HS-5 (cell line): ENCODE measurements at regions not wholly inside any gene's neighbourhood (a gene's known extent, or its start where the extent isn't known, plus 50 kb on each side); places are given as distances from the start of the nearest gene placed in this dataset.
"Not testable (repeated sequence)": the region's sequence is repeated elsewhere in the genome, so short reads cannot be mapped to it uniquely, and the experiment has no call there.

Experiments
- DNase-seq: peaks from one replicate; pipeline ENCODE4 v3.0.0-alpha.2; 2012; ENCODE audit warnings: low read depth

GRCh38 chr3:104004956-104005355, 1361.8 kb upstream of the ALCAM start:
- no peak for DNase-seq

- DNase-seq: peak; percentile 16
Observed at GRCh38 chr3:104005815-104006214, 1360.9 kb upstream of the ALCAM start.

GRCh38 chr3:104018541-104018940, 1348.2 kb upstream of the ALCAM start:
- peak; percentile 54 for DNase-seq

GRCh38 chr3:104031598-104031997, 1335.1 kb upstream of the ALCAM start:
- DNase-seq: no peak

- DNase-seq: peak; percentile 14
Observed at GRCh38 chr3:104032283-104032682, 1334.4 kb upstream of the ALCAM start.

- DNase-seq: no peak
Observed at GRCh38 chr3:104040896-104041295, 1325.8 kb upstream of the ALCAM start.

- not testable (repeated sequence) for DNase-seq
Observed at GRCh38 chr3:104043001-104043543, 1323.6 kb upstream of the ALCAM start.

- DNase-seq: no peak
Observed at GRCh38 chr3:104044002-104044401, 1322.7 kb upstream of the ALCAM start.

GRCh38 chr3:104066658-104067057, 1300.1 kb upstream of the ALCAM start:
- peak; percentile 23 for DNase-seq

- peak; percentile 54 for DNase-seq
Observed at GRCh38 chr3:104069114-104069513, 1297.6 kb upstream of the ALCAM start.

GRCh38 chr3:104070906-104071305, 1295.8 kb upstream of the ALCAM start:
- no peak for DNase-seq

- DNase-seq: no peak
Observed at GRCh38 chr3:104080088-104080626, 1286.6 kb upstream of the ALCAM start.

- DNase-seq: no peak
Observed at GRCh38 chr3:104088738-104089137, 1278.0 kb upstream of the ALCAM start.

GRCh38 chr3:104089987-104090386, 1276.7 kb upstream of the ALCAM start:
- not testable (repeated sequence) for DNase-seq

GRCh38 chr3:104101736-104102135, 1265.0 kb upstream of the ALCAM start:
- DNase-seq: peak; percentile 9

- peak; percentile 4 for DNase-seq
Observed at GRCh38 chr3:104102386-104102785, 1264.3 kb upstream of the ALCAM start.

- DNase-seq: no peak
Observed at GRCh38 chr3:104106276-104106675, 1260.4 kb upstream of the ALCAM start.

- no peak for DNase-seq
Observed at GRCh38 chr3:104108522-104108921, 1258.2 kb upstream of the ALCAM start.

GRCh38 chr3:104126463-104126862, 1240.2 kb upstream of the ALCAM start:
- DNase-seq: no peak

- DNase-seq: no peak
Observed at GRCh38 chr3:104126864-104127553, 1239.7 kb upstream of the ALCAM start.

- no peak for DNase-seq
Observed at GRCh38 chr3:104127830-104128229, 1238.9 kb upstream of the ALCAM start.

- peak; percentile 44 for DNase-seq
Observed at GRCh38 chr3:104132566-104133403, 1233.9 kb upstream of the ALCAM start.

GRCh38 chr3:104133630-104134029, 1233.1 kb upstream of the ALCAM start:
- DNase-seq: no peak
